Loucy (cell line): ENCODE measurements at regions not wholly inside any gene's neighbourhood (a gene's known extent, or its start where the extent isn't known, plus 50 kb on each side); places are given as distances from the start of the nearest gene placed in this dataset.

Source experiments
- CTCF ChIP-seq: fragments of 200-600 bp; sonication (generic); conservative IDR thresholded peaks from 2 replicates; pipeline ENCODE4 v1.5.1; 2014; ENCODE audit warnings: mild to moderate bottlenecking, antibody characterized with exemption, low read length
- EZH2phosphoT487 ChIP-seq: fragments of 200-600 bp; IDR thresholded peaks from 2 replicates; pipeline ENCODE4 v1.6.1; 2018; ENCODE audit warnings: antibody characterized with exemption, mild to moderate bottlenecking, moderate library complexity, borderline replicate concordance

- no peak for TF ChIP-seq CTCF
- TF ChIP-seq EZH2phosphoT487 = no peak
Observed at GRCh38 chr2:217162533-217162932, 302.7 kb upstream of the TNP1 start.
